H1 (cell line): ENCODE measurements at regions not wholly inside any gene's neighbourhood (a gene's known extent, or its start where the extent isn't known, plus 50 kb on each side); places are given as distances from the start of the nearest gene placed in this dataset.

ENCODE experiments used
- CEBPB ChIP-seq: IDR thresholded peaks from 2 replicates; pipeline ENCODE4 v1.6.1; 2012; ENCODE audit warnings: low read depth, low read length
- CREB1 ChIP-seq: IDR thresholded peaks from 2 replicates; pipeline ENCODE4 v1.6.1; 2012; ENCODE audit warnings: inconsistent platforms
- EGR1 ChIP-seq: IDR thresholded peaks from 2 replicates; pipeline ENCODE4 v1.6.1; 2011; ENCODE audit warnings: low read depth, low read length, borderline replicate concordance
- GTF2F1 ChIP-seq: IDR thresholded peaks from 2 replicates; pipeline ENCODE4 v1.6.1; 2012; ENCODE audit warnings: low read depth, low read length, improper control_type of control experiment, borderline replicate concordance
- HDAC2 ChIP-seq, 2 experiments: fragments of 300-600 bp in 1 of 2; sonication (generic) in 1 of 2; IDR thresholded peaks; 2 replicates each; pipeline ENCODE4 v1.6.1; 2011 to 2012; ENCODE audit warnings: low read depth in 2 of 2, low read length in 2 of 2, mild to moderate bottlenecking in 2 of 2, moderate library complexity in 2 of 2, borderline replicate concordance in 1 of 2, inconsistent platforms in 1 of 2
- KDM1A ChIP-seq: fragments of 200-600, 300-600 bp; sonication (generic); IDR thresholded peaks from 2 replicates; pipeline ENCODE4 v1.7.1; 2016; ENCODE audit warnings: mild to moderate bottlenecking, low read length, borderline replicate concordance
- RFX5 ChIP-seq: IDR thresholded peaks from 2 replicates; pipeline ENCODE4 v1.6.1; 2011; ENCODE audit warnings: low read depth, low read length, improper control_type of control experiment, borderline replicate concordance
- SIX5 ChIP-seq: IDR thresholded peaks from 2 replicates; pipeline ENCODE4 v1.6.1; 2011; ENCODE audit warnings: mild to moderate bottlenecking, low read depth, low read length
- TBP ChIP-seq: IDR thresholded peaks from 2 replicates; pipeline ENCODE4 v1.6.1; 2011; ENCODE audit warnings: low read depth, low read length, improper control_type of control experiment
- TF ChIP-seq, protein P1 (sequence below), 3 experiments: IDR thresholded peaks; 1 replicate in 2 of 3; 2 replicates in 1 of 3; pipeline versions ENCODE4 v1.5.1 to v1.6.1; 2011; ENCODE audit warnings: low read length in 3 of 3, mild to moderate bottlenecking in 3 of 3, inconsistent platforms in 2 of 3, low read depth in 1 of 3, moderate library complexity in 1 of 3; ENCODE audit not compliant: insufficient read depth in 1 of 3; ENCODE audit errors: control extremely low read depth in 1 of 3

DNA sequence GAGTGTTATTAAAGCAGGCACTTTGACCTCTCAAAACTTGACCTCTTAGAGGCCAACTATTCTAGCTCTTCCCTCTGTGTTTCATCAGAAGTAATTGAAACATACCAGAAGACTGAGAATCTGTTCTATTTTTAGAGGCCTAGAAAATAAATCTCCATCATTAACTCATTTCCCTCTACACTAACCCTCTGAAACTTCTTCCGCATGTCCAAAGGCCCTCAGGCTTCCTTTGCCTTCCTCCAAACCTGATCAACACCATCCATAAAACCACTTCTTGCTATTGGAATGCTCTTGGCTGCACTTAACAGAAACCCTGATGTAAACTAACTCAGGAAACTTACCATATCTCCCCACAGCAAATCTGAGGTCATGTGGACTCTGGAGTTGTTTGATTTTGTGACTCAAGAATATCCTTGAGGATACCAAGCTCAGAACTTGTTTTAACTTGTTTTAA, 196.4 kb downstream of the RPAP3 start (continued):
- TF ChIP-seq, protein P1, sequence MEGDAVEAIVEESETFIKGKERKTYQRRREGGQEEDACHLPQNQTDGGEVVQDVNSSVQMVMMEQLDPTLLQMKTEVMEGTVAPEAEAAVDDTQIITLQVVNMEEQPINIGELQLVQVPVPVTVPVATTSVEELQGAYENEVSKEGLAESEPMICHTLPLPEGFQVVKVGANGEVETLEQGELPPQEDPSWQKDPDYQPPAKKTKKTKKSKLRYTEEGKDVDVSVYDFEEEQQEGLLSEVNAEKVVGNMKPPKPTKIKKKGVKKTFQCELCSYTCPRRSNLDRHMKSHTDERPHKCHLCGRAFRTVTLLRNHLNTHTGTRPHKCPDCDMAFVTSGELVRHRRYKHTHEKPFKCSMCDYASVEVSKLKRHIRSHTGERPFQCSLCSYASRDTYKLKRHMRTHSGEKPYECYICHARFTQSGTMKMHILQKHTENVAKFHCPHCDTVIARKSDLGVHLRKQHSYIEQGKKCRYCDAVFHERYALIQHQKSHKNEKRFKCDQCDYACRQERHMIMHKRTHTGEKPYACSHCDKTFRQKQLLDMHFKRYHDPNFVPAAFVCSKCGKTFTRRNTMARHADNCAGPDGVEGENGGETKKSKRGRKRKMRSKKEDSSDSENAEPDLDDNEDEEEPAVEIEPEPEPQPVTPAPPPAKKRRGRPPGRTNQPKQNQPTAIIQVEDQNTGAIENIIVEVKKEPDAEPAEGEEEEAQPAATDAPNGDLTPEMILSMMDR (IDR thresholded peaks at IDR 0.05; ENCODE audit: control extremely low read depth in 1 of 3, insufficient read depth in 1 of 3, low read depth in 1 of 3, low read length in 3 of 3), result no peak
- TF ChIP-seq TBP, result no peak
- no peak for TF ChIP-seq CREB1
- TF ChIP-seq RFX5, result no peak
- no peak for TF ChIP-seq GTF2F1
- no peak for TF ChIP-seq CEBPB
- TF ChIP-seq EGR1, result no peak
- TF ChIP-seq KDM1A, result no peak
- TF ChIP-seq SIX5, result no peak
- no peak for TF ChIP-seq HDAC2 (IDR thresholded peaks at IDR 0.05; ENCODE audit: borderline replicate concordance in 1 of 2, low read depth in 2 of 2, low read length in 2 of 2)
